ENCODE measurements at regions not wholly inside any gene's neighbourhood (a gene's known extent, or its start where the extent isn't known, plus 50 kb on each side); places are given as distances from the start of the nearest gene placed in this dataset.

DNA sequence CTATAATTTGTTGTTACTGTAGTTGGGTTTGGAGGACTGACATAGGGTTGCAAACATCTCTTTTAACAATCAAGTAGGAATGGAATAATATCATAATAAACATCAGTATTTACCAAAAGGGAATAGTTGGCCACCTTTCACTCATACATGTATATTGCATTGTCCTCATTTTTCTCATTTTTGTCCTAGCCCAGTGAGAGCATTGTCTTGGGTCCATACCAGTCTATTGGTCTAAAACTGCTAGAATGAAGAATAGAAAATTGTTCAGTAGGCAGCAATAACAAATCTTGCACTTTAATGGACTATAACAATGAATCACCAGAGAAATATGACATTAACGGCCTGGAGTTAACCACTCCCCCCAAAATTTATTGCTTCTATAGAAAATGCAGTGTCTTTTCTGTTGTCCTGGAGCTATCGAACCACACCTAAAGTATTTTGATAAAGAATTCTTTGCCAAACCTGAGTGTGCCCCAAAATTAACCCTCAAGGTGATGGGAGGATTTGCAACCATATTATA, 80.9 kb upstream of the IL33 start:
- TF ChIP-seq, protein P1, sequence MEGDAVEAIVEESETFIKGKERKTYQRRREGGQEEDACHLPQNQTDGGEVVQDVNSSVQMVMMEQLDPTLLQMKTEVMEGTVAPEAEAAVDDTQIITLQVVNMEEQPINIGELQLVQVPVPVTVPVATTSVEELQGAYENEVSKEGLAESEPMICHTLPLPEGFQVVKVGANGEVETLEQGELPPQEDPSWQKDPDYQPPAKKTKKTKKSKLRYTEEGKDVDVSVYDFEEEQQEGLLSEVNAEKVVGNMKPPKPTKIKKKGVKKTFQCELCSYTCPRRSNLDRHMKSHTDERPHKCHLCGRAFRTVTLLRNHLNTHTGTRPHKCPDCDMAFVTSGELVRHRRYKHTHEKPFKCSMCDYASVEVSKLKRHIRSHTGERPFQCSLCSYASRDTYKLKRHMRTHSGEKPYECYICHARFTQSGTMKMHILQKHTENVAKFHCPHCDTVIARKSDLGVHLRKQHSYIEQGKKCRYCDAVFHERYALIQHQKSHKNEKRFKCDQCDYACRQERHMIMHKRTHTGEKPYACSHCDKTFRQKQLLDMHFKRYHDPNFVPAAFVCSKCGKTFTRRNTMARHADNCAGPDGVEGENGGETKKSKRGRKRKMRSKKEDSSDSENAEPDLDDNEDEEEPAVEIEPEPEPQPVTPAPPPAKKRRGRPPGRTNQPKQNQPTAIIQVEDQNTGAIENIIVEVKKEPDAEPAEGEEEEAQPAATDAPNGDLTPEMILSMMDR (IDR thresholded peaks at IDR 0.05): no peak
- TF ChIP-seq POLR2AphosphoS5 (IDR thresholded peaks at IDR 0.05) (no peak), POLR2A (IDR thresholded peaks at IDR 0.05; ENCODE audit: low read depth) (no peak), EP300 (IDR thresholded peaks at IDR 0.05) (no peak)
